WTC11 (cell line): ENCODE measurements at regions not wholly inside any gene's neighbourhood (a gene's known extent, or its start where the extent isn't known, plus 50 kb on each side); places are given as distances from the start of the nearest gene placed in this dataset.

Experiments used
- ATAC-seq: fragments of 200-7000 bp; cut with Tn5 transposase; 2 replicates; pipeline ENCODE4 v1.10.0; 2021; ENCODE audit warnings: mild to moderate bottlenecking, moderate library complexity
- CTCF ChIA-PET: fragments of 300-600 bp; sonication (Branson Sonifier 250); formaldehyde crosslinking; loops from one replicate; lab custom pipeline; 2021; ENCODE audit warnings: antibody characterized with exemption; lab: Charles Lee
- POLR2A ChIA-PET: fragments of 350-600 bp; sonication (Branson Sonifier 250); formaldehyde crosslinking; loops from one replicate; lab custom pipeline; 2021; ENCODE audit warnings: antibody characterized with exemption; lab: Charles Lee
- DNase-seq: peaks from one replicate; pipeline ENCODE4 v3.0.0; 2021; ENCODE audit warnings: low spot score
- H3K27ac Mint-ChIP-seq: 2 replicates; pipeline ENCODE4 v1.8.0; 2021; ENCODE audit warnings: mixed read lengths
- H3K27me3 Mint-ChIP-seq: 2 replicates; pipeline ENCODE4 v1.8.0; 2021; ENCODE audit warnings: low read depth, mild to moderate bottlenecking, moderate library complexity, mixed read lengths
- H3K36me3 Mint-ChIP-seq: 2 replicates; pipeline ENCODE4 v1.8.0; 2021; ENCODE audit warnings: mixed read lengths
- H3K4me1 Mint-ChIP-seq: 2 replicates; pipeline ENCODE4 v1.8.0; 2022; ENCODE audit warnings: mixed read lengths
- H3K4me3 Mint-ChIP-seq: 2 replicates; pipeline ENCODE4 v1.8.0; 2021; ENCODE audit warnings: mild to moderate bottlenecking, moderate library complexity, mixed read lengths
- H3K9me3 Mint-ChIP-seq: 2 replicates; pipeline ENCODE4 v1.8.0; 2021; ENCODE audit warnings: mixed read lengths
- ATF1 ChIP-seq: sonication (generic); formaldehyde crosslinking; IDR thresholded peaks from 2 replicates; pipeline ENCODE4 v1.8.1; 2023; ENCODE audit warnings: mild to moderate bottlenecking, moderate library complexity, missing genetic modification reagents
- ELF4 ChIP-seq: sonication (generic); formaldehyde crosslinking; IDR thresholded peaks from 2 replicates; pipeline ENCODE4 v1.8.1; 2022; ENCODE audit warnings: low read depth, mild to moderate bottlenecking, moderate library complexity, missing genetic modification reagents
- FOXJ3 ChIP-seq: sonication (generic); formaldehyde crosslinking; IDR thresholded peaks from 2 replicates; pipeline ENCODE4 v1.9.0; 2021; ENCODE audit warnings: missing genetic modification reagents, mild to moderate bottlenecking, borderline replicate concordance
- GABPB1 ChIP-seq: sonication (generic); formaldehyde crosslinking; IDR thresholded peaks from 2 replicates; pipeline ENCODE4 v1.8.1; 2023; ENCODE audit warnings: mild to moderate bottlenecking, missing genetic modification reagents
- GTF2I ChIP-seq: fragments of 250-450 bp; sonication (Bioruptor Pico); conservative IDR thresholded peaks from 2 replicates; pipeline ENCODE4 v1.4.0; 2021; ENCODE audit warnings: mild to moderate bottlenecking
- NFATC4 ChIP-seq: fragments of 250-450 bp; sonication (Bioruptor Pico); IDR thresholded peaks from 2 replicates; pipeline ENCODE4 v1.9.0; 2021; ENCODE audit warnings: mild to moderate bottlenecking
- NR1H2 ChIP-seq: sonication (generic); formaldehyde crosslinking; IDR thresholded peaks from 2 replicates; pipeline ENCODE4 v1.9.0; 2021; ENCODE audit warnings: mild to moderate bottlenecking, moderate library complexity, missing genetic modification reagents
- SMAD3 ChIP-seq: sonication (generic); formaldehyde crosslinking; IDR thresholded peaks from 2 replicates; pipeline ENCODE4 v1.8.0; 2022; ENCODE audit warnings: missing genetic modification reagents, mild to moderate bottlenecking, borderline replicate concordance
- SMAD4 ChIP-seq: sonication (generic); formaldehyde crosslinking; IDR thresholded peaks from 2 replicates; pipeline ENCODE4 v1.8.0; 2022; ENCODE audit warnings: mild to moderate bottlenecking, missing genetic modification reagents
- SOX15 ChIP-seq: fragments of 250-450 bp; sonication (Bioruptor Pico); IDR thresholded peaks from 2 replicates; pipeline ENCODE4 v1.9.0; 2021; ENCODE audit warnings: mild to moderate bottlenecking
- STAT6 ChIP-seq: sonication (generic); formaldehyde crosslinking; conservative IDR thresholded peaks from 2 replicates; pipeline ENCODE4 v1.8.1; 2023; ENCODE audit warnings: mild to moderate bottlenecking, low read depth, missing genetic modification reagents, moderate library complexity
- TEAD1 ChIP-seq: sonication (generic); formaldehyde crosslinking; IDR thresholded peaks from 2 replicates; pipeline ENCODE4 v1.8.0; 2022; ENCODE audit warnings: mild to moderate bottlenecking, missing genetic modification reagents
- TEAD4 ChIP-seq: sonication (generic); formaldehyde crosslinking; IDR thresholded peaks from 2 replicates; pipeline ENCODE4 v1.8.0; 2022; ENCODE audit warnings: mild to moderate bottlenecking, missing genetic modification reagents
- TP53 ChIP-seq: sonication (generic); formaldehyde crosslinking; IDR thresholded peaks from 2 replicates; pipeline ENCODE4 v1.8.1; 2023; ENCODE audit warnings: mild to moderate bottlenecking, missing genetic modification reagents
- USF2 ChIP-seq: sonication (generic); formaldehyde crosslinking; IDR thresholded peaks from 2 replicates; pipeline ENCODE4 v1.8.1; 2023; ENCODE audit warnings: mild to moderate bottlenecking, missing genetic modification reagents, moderate library complexity
- ZNF121 ChIP-seq: sonication (generic); formaldehyde crosslinking; IDR thresholded peaks from 2 replicates; pipeline ENCODE4 v1.8.0; 2023; ENCODE audit warnings: missing genetic modification reagents
- ZNF317 ChIP-seq: sonication (generic); formaldehyde crosslinking; IDR thresholded peaks from 2 replicates; pipeline ENCODE4 v1.8.1; 2023; ENCODE audit warnings: low read depth, mild to moderate bottlenecking, moderate library complexity, missing genetic modification reagents, borderline replicate concordance
- ZNF396 ChIP-seq: fragments of 250-450 bp; sonication (Bioruptor Pico); IDR thresholded peaks from 2 replicates; pipeline ENCODE4 v1.8.0; 2021; ENCODE audit warnings: mild to moderate bottlenecking, moderate library complexity, borderline replicate concordance
- TF ChIP-seq, protein P1 (sequence below): fragments of 250-450 bp; sonication (Bioruptor Pico); conservative IDR thresholded peaks from 2 replicates; pipeline ENCODE4 v1.9.0; 2021; ENCODE audit warnings: mild to moderate bottlenecking
- TF ChIP-seq, protein P2 (sequence below): fragments of 250-450 bp; sonication (Bioruptor Pico); IDR thresholded peaks from 2 replicates; pipeline ENCODE4 v1.9.0; 2021; ENCODE audit warnings: moderate library complexity, mild to moderate bottlenecking, inconsistent platforms, borderline replicate concordance
- TF ChIP-seq, protein P3 (sequence below): sonication (generic); formaldehyde crosslinking; IDR thresholded peaks from 2 replicates; pipeline ENCODE4 v1.8.1; 2023; ENCODE audit warnings: mild to moderate bottlenecking, missing genetic modification reagents
- TF ChIP-seq, protein P4 (sequence below): sonication (generic); formaldehyde crosslinking; IDR thresholded peaks from 2 replicates; pipeline ENCODE4 v1.8.0; 2022; ENCODE audit warnings: missing genetic modification reagents
- TF ChIP-seq, protein P5 (sequence below): fragments of 250-450 bp; sonication (Bioruptor Pico); IDR thresholded peaks from 2 replicates; pipeline ENCODE4 v1.9.0; 2021; ENCODE audit warnings: mild to moderate bottlenecking
- TF ChIP-seq, protein P6 (sequence below): sonication (generic); formaldehyde crosslinking; IDR thresholded peaks from 2 replicates; pipeline ENCODE4 v1.8.1; 2023; ENCODE audit warnings: mild to moderate bottlenecking, missing genetic modification reagents

GRCh38 chr13:34224877-34225276 is 406.9 kb downstream of the RFC3 start (continued):
- TF ChIP-seq NFATC4 (CRISPR knock-in tag) = no peak
- no peak for TF ChIP-seq GTF2I (CRISPR knock-in tag)
- TF ChIP-seq, protein P1, sequence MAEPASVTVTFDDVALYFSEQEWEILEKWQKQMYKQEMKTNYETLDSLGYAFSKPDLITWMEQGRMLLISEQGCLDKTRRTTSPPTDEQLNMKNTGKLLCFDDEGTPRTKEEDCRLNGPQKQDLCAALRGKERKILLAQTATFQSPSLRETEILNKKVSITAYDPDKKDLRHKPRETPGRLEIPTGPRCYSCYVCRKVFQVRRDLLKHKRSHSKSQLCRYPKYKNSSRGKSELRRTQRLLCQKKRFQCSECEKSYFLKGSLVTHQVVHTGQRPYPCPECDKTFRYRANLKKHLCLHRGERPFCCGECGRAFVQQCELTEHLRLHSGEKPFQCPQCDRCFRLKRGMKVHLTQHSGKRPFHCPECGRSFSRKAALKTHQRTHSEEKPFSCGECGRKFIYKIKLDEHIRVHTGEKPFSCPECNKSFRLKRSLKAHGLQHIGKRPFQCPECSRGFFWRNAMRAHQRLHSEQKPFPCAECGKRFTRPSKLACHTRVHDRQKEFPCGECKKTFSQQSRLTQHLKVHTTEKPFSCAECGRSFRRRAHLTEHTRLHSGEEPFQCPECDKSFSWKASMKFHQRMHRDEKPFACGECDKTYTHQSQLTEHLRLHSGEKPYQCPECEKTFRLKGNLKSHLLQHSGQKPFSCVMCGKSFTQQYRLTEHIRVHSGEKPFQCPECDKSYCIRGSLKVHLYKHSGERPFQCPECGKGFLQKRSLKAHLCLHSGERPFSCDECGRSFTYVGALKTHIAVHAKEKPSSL (CRISPR knock-in tag) = no peak
- no peak for TF ChIP-seq GABPB1 (CRISPR knock-in tag)
- no peak for TF ChIP-seq USF2 (CRISPR knock-in tag)
- TF ChIP-seq SMAD3 = no peak
- no peak for TF ChIP-seq STAT6 (CRISPR knock-in tag)
- TF ChIP-seq, protein P2, sequence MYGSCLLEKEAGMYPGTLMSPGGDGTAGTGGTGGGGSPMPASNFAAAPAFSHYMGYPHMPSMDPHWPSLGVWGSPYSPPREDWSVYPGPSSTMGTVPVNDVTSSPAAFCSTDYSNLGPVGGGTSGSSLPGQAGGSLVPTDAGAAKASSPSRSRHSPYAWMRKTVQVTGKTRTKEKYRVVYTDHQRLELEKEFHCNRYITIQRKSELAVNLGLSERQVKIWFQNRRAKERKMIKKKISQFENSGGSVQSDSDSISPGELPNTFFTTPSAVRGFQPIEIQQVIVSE (CRISPR knock-in tag) = no peak
- TF ChIP-seq, all 79 proteins: peak for 0

- Mint-ChIP-seq H3K27me3 (no peaks in the 10 kb centered on the region; the same call in 1 of the 2 replicates), H3K27ac (no peak overlapping the region)
- TF ChIP-seq TP53 (CRISPR knock-in tag) (no peak), ZNF396 (CRISPR knock-in tag) (no peak), NR1H2 (no peak), ZNF317 (CRISPR knock-in tag) (no peak), TEAD4 (CRISPR knock-in tag) (no peak), FOXJ3 (CRISPR knock-in tag) (no peak), ZNF121 (CRISPR knock-in tag) (no peak), ELF4 (CRISPR knock-in tag) (no peak), SMAD4 (CRISPR knock-in tag) (no peak), SOX15 (no peak), ATF1 (CRISPR knock-in tag) (no peak), TEAD1 (CRISPR knock-in tag) (no peak)
- TF ChIP-seq, protein P3, sequence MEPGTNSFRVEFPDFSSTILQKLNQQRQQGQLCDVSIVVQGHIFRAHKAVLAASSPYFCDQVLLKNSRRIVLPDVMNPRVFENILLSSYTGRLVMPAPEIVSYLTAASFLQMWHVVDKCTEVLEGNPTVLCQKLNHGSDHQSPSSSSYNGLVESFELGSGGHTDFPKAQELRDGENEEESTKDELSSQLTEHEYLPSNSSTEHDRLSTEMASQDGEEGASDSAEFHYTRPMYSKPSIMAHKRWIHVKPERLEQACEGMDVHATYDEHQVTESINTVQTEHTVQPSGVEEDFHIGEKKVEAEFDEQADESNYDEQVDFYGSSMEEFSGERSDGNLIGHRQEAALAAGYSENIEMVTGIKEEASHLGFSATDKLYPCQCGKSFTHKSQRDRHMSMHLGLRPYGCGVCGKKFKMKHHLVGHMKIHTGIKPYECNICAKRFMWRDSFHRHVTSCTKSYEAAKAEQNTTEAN (CRISPR knock-in tag) = no peak
- TF ChIP-seq, protein P4, sequence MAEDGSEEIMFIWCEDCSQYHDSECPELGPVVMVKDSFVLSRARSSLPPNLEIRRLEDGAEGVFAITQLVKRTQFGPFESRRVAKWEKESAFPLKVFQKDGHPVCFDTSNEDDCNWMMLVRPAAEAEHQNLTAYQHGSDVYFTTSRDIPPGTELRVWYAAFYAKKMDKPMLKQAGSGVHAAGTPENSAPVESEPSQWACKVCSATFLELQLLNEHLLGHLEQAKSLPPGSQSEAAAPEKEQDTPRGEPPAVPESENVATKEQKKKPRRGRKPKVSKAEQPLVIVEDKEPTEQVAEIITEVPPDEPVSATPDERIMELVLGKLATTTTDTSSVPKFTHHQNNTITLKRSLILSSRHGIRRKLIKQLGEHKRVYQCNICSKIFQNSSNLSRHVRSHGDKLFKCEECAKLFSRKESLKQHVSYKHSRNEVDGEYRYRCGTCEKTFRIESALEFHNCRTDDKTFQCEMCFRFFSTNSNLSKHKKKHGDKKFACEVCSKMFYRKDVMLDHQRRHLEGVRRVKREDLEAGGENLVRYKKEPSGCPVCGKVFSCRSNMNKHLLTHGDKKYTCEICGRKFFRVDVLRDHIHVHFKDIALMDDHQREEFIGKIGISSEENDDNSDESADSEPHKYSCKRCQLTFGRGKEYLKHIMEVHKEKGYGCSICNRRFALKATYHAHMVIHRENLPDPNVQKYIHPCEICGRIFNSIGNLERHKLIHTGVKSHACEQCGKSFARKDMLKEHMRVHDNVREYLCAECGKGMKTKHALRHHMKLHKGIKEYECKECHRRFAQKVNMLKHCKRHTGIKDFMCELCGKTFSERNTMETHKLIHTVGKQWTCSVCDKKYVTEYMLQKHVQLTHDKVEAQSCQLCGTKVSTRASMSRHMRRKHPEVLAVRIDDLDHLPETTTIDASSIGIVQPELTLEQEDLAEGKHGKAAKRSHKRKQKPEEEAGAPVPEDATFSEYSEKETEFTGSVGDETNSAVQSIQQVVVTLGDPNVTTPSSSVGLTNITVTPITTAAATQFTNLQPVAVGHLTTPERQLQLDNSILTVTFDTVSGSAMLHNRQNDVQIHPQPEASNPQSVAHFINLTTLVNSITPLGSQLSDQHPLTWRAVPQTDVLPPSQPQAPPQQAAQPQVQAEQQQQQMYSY (CRISPR knock-in tag) = no peak
- TF ChIP-seq, protein P5, sequence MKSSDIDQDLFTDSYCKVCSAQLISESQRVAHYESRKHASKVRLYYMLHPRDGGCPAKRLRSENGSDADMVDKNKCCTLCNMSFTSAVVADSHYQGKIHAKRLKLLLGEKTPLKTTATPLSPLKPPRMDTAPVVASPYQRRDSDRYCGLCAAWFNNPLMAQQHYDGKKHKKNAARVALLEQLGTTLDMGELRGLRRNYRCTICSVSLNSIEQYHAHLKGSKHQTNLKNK (CRISPR knock-in tag) = no peak
- TF ChIP-seq, protein P6, sequence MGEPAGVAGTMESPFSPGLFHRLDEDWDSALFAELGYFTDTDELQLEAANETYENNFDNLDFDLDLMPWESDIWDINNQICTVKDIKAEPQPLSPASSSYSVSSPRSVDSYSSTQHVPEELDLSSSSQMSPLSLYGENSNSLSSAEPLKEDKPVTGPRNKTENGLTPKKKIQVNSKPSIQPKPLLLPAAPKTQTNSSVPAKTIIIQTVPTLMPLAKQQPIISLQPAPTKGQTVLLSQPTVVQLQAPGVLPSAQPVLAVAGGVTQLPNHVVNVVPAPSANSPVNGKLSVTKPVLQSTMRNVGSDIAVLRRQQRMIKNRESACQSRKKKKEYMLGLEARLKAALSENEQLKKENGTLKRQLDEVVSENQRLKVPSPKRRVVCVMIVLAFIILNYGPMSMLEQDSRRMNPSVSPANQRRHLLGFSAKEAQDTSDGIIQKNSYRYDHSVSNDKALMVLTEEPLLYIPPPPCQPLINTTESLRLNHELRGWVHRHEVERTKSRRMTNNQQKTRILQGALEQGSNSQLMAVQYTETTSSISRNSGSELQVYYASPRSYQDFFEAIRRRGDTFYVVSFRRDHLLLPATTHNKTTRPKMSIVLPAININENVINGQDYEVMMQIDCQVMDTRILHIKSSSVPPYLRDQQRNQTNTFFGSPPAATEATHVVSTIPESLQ = no peak
Observed at GRCh38 chr13:34230271-34230670, 412.3 kb downstream of the RFC3 start.

More at GRCh38 chr13:34230271-34230670, 412.3 kb downstream of the RFC3 start:
- Mint-ChIP-seq H3K9me3 (peaks cover 33% of the 10 kb centered on the region), H3K4me1 (no peaks in the 10 kb centered on the region), H3K36me3 (no peaks in the 10 kb centered on the region), H3K4me3 (no peak overlapping the region)
- no peak for DNase-seq
- no peak for ATAC-seq
- ChIA-PET CTCF (no interaction called here), POLR2A (no interaction called here)
